MCF 10A (cell line): ENCODE measurements at regions not wholly inside any gene's neighbourhood (a gene's known extent, or its start where the extent isn't known, plus 50 kb on each side); places are given as distances from the start of the nearest gene placed in this dataset.

Source experiments
- BruUV-seq: library from RNA; stranded (reverse); fragments of 400-500 nt; replicated peaks from 2 replicates; lab custom pipeline; 2021; lab: Mats Ljungman, UMichigan
- CTCF ChIA-PET: fragments of 300-600 bp; sonication (Branson Sonifier 250); formaldehyde crosslinking; extraction: SDS; loops from one replicate; lab custom pipeline; 2021; ENCODE audit warnings: antibody characterized with exemption, inconsistent platforms; lab: Yijun Ruan, JAX
- POLR2A ChIA-PET: fragments of 300-600, 350-650 bp; sonication (Branson Sonifier 250); formaldehyde crosslinking; extraction: SDS; loops from one replicate; lab custom pipeline; 2020; ENCODE audit warnings: antibody characterized with exemption, inconsistent platforms; lab: Yijun Ruan, JAX
- DNase-seq: peaks from one replicate; pipeline ENCODE4 v3.0.0-alpha.2; 2018; ENCODE audit not compliant: unreplicated experiment
- H3K27ac Mint-ChIP-seq: one replicate; pipeline ENCODE4 v1.8.0; 2022; ENCODE audit warnings: mild to moderate bottlenecking, low read depth, mixed read lengths; ENCODE audit not compliant: unreplicated experiment
- H3K27me3 Mint-ChIP-seq: one replicate; pipeline ENCODE4 v1.8.0; 2022; ENCODE audit warnings: mixed read lengths; ENCODE audit not compliant: insufficient read depth, unreplicated experiment
- H3K36me3 Mint-ChIP-seq: one replicate; pipeline ENCODE4 v1.8.0; 2022; ENCODE audit warnings: mild to moderate bottlenecking, moderate library complexity, mixed read lengths; ENCODE audit not compliant: insufficient read depth, unreplicated experiment
- H3K4me1 Mint-ChIP-seq: one replicate; pipeline ENCODE4 v1.8.0; 2022; ENCODE audit warnings: mixed read lengths; ENCODE audit not compliant: insufficient read depth, unreplicated experiment
- H3K4me3 Mint-ChIP-seq: one replicate; pipeline ENCODE4 v1.8.0; 2022; ENCODE audit warnings: mild to moderate bottlenecking, moderate library complexity, mixed read lengths; ENCODE audit not compliant: unreplicated experiment
- H3K9me3 Mint-ChIP-seq: one replicate; pipeline ENCODE4 v1.8.0; 2022; ENCODE audit warnings: mixed read lengths; ENCODE audit not compliant: unreplicated experiment
- CTCF ChIP-seq: fragments of 200-600 bp; IDR thresholded peaks from one replicate; pipeline ENCODE4 v1.8.0; 2022; ENCODE audit warnings: antibody characterized with exemption, mild to moderate bottlenecking; ENCODE audit not compliant: unreplicated experiment
- intact Hi-C: fragments of 100-400 bp; cut with micrococcal nuclease; formaldehyde crosslinking; loops from 2 replicates; pipeline ENCODE4 v1.14.1; 2022

GRCh38 chr3:95311272-95311671, 1248.4 kb downstream of the NSUN3 start:
- H3K27me3 Mint-ChIP-seq: peaks cover 55% of the 10 kb centered on the region
- no TSS peak for BruUV-seq
- no peak for TF ChIP-seq CTCF
- POLR2A ChIA-PET: no interaction called here
- no peaks in the 10 kb centered on the region for H3K9me3 Mint-ChIP-seq
- intact Hi-C loops: no loop called here
- H3K4me1 Mint-ChIP-seq: no peaks in the 10 kb centered on the region
- no peak overlapping the region for H3K4me3 Mint-ChIP-seq
- no peaks in the 10 kb centered on the region for H3K36me3 Mint-ChIP-seq
- H3K27ac Mint-ChIP-seq: no peak overlapping the region
- DNase-seq: no peak
- CTCF ChIA-PET: no interaction called here

GRCh38 chr3:95312650-95313049, 1249.8 kb downstream of the NSUN3 start:
- Mint-ChIP-seq H3K27ac (no peak overlapping the region), H3K9me3 (peaks cover 7% of the 10 kb centered on the region), H3K36me3 (no peaks in the 10 kb centered on the region), H3K4me3 (no peak overlapping the region), H3K27me3 (peaks cover 41% of the 10 kb centered on the region), H3K4me1 (no peaks in the 10 kb centered on the region)
- ChIA-PET POLR2A (no interaction called here), CTCF (no interaction called here)
- no peak for DNase-seq
- no TSS peak for BruUV-seq
- TF ChIP-seq CTCF: no peak
- intact Hi-C loops: no loop called here

GRCh38 chr3:95319921-95320494, 1257.1 kb downstream of the NSUN3 start:
- no peaks in the 10 kb centered on the region for H3K36me3 Mint-ChIP-seq
- no peak for TF ChIP-seq CTCF
- ChIA-PET CTCF (no interaction called here), POLR2A (no interaction called here)
- H3K27me3 Mint-ChIP-seq: peaks cover 21% of the 10 kb centered on the region
- no peak overlapping the region for H3K4me3 Mint-ChIP-seq
- H3K27ac Mint-ChIP-seq: no peak overlapping the region
- DNase-seq: no peak
- H3K4me1 Mint-ChIP-seq: no peaks in the 10 kb centered on the region
- no TSS peak for BruUV-seq
- intact Hi-C loops: no loop called here
- peaks cover 7% of the 10 kb centered on the region for H3K9me3 Mint-ChIP-seq

GRCh38 chr3:95327478-95327877, 1264.6 kb downstream of the NSUN3 start:
- no peak overlapping the region for H3K4me3 Mint-ChIP-seq
- ChIA-PET POLR2A (no interaction called here), CTCF (no interaction called here)
- TF ChIP-seq CTCF: no peak
- DNase-seq: no peak
- BruUV-seq: no TSS peak
- no peaks in the 10 kb centered on the region for H3K4me1 Mint-ChIP-seq
- H3K27ac Mint-ChIP-seq: no peak overlapping the region
- intact Hi-C loops: no loop called here
- peaks cover 7% of the 10 kb centered on the region for H3K9me3 Mint-ChIP-seq
- no peaks in the 10 kb centered on the region for H3K36me3 Mint-ChIP-seq
- peaks cover 63% of the 10 kb centered on the region for H3K27me3 Mint-ChIP-seq
